KOPT-K1 (cell line): ENCODE measurements at regions not wholly inside any gene's neighbourhood (a gene's known extent, or its start where the extent isn't known, plus 50 kb on each side); places are given as distances from the start of the nearest gene placed in this dataset.

ENCODE experiments used
- H3K27ac ChIP-seq: fragments of 200-600 bp; sonication (generic); 2 replicates; pipeline ENCODE4 v1.5.1; 2016; ENCODE audit warnings: antibody characterized with exemption, mild to moderate bottlenecking, low read depth, low read length; ENCODE audit not compliant: poor library complexity, severe bottlenecking
- H3K36me3 ChIP-seq: fragments of 200-600 bp; sonication (generic); 2 replicates; pipeline ENCODE4 v1.5.1; 2017; ENCODE audit warnings: antibody characterized with exemption, mild to moderate bottlenecking, low read length, moderate library complexity; ENCODE audit not compliant: insufficient read depth
- H3K9me3 ChIP-seq: fragments of 200-600 bp; sonication (generic); 2 replicates; pipeline ENCODE4 v1.5.1; 2017; ENCODE audit warnings: antibody characterized with exemption, low read length, mild to moderate bottlenecking; ENCODE audit not compliant: insufficient read depth, poor library complexity, severe bottlenecking

GRCh38 chr6:14676064-14676463 lies 558.5 kb downstream of the CD83 start:
- no peak overlapping the region for H3K27ac ChIP-seq
- no peaks in the 10 kb centered on the region for H3K9me3 ChIP-seq
- H3K36me3 ChIP-seq, result no peaks in the 10 kb centered on the region

- Histone ChIP-seq H3K27ac (no peak overlapping the region), H3K9me3 (no peaks in the 10 kb centered on the region), H3K36me3 (no peaks in the 10 kb centered on the region)
These were observed 559.6 kb downstream of the CD83 start for GRCh38 chr6:14676977-14677781.

GRCh38 chr6:14681699-14682487 lies 564.0 kb upstream of the JARID2 start:
- Histone ChIP-seq H3K36me3 (no peaks in the 10 kb centered on the region), H3K9me3 (no peaks in the 10 kb centered on the region), H3K27ac (no peak overlapping the region)

GRCh38 chr6:14682812-14683211 lies 563.1 kb upstream of the JARID2 start:
- no peaks in the 10 kb centered on the region for H3K9me3 ChIP-seq
- no peak overlapping the region for H3K27ac ChIP-seq
- H3K36me3 ChIP-seq, result no peaks in the 10 kb centered on the region

- H3K9me3 ChIP-seq, result peaks cover 3% of the 10 kb centered on the region
- H3K27ac ChIP-seq, result no peak overlapping the region
- H3K36me3 ChIP-seq, result no peaks in the 10 kb centered on the region
These were observed 556.2 kb upstream of the JARID2 start for GRCh38 chr6:14689639-14690038.

- Histone ChIP-seq H3K36me3 (no peaks in the 10 kb centered on the region), H3K27ac (no peak overlapping the region), H3K9me3 (peaks cover 3% of the 10 kb centered on the region)
These were observed 555.5 kb upstream of the JARID2 start for GRCh38 chr6:14690120-14691056.

- H3K36me3 ChIP-seq, result no peaks in the 10 kb centered on the region
- no peak overlapping the region for H3K27ac ChIP-seq
- peaks cover 3% of the 10 kb centered on the region for H3K9me3 ChIP-seq
These were observed 553.7 kb upstream of the JARID2 start for GRCh38 chr6:14692208-14692607.

GRCh38 chr6:14693301-14694192 lies 552.3 kb upstream of the JARID2 start:
- Histone ChIP-seq H3K9me3 (peaks cover 2% of the 10 kb centered on the region), H3K36me3 (no peaks in the 10 kb centered on the region), H3K27ac (no peak overlapping the region)

GRCh38 chr6:14694308-14694707 lies 551.6 kb upstream of the JARID2 start:
- Histone ChIP-seq H3K27ac (no peak overlapping the region), H3K9me3 (no peaks in the 10 kb centered on the region), H3K36me3 (no peaks in the 10 kb centered on the region)

GRCh38 chr6:14695579-14695978 lies 550.3 kb upstream of the JARID2 start:
- no peaks in the 10 kb centered on the region for H3K36me3 ChIP-seq
- H3K27ac ChIP-seq, result no peak overlapping the region
- H3K9me3 ChIP-seq, result peaks cover 12% of the 10 kb centered on the region

GRCh38 chr6:14696367-14696766 lies 549.5 kb upstream of the JARID2 start:
- Histone ChIP-seq H3K9me3 (peaks cover 17% of the 10 kb centered on the region), H3K36me3 (no peaks in the 10 kb centered on the region), H3K27ac (no peak overlapping the region)

- no peaks in the 10 kb centered on the region for H3K36me3 ChIP-seq
- H3K9me3 ChIP-seq, result peaks cover 17% of the 10 kb centered on the region
- no peak overlapping the region for H3K27ac ChIP-seq
These were observed 548.4 kb upstream of the JARID2 start for GRCh38 chr6:14697427-14697826.

GRCh38 chr6:14699803-14700601 lies 545.9 kb upstream of the JARID2 start:
- Histone ChIP-seq H3K27ac (no peak overlapping the region), H3K9me3 (peaks cover 17% of the 10 kb centered on the region), H3K36me3 (no peaks in the 10 kb centered on the region)
